OCI-LY7 (cell line): ENCODE measurements at regions not wholly inside any gene's neighbourhood (a gene's known extent, or its start where the extent isn't known, plus 50 kb on each side); places are given as distances from the start of the nearest gene placed in this dataset.

Experiments
- BruUV-seq: library from RNA; stranded (reverse); fragments of 400-500 nt; replicated peaks from 2 replicates; lab custom pipeline; 2021; lab: Mats Ljungman, UMichigan
- CTCF ChIA-PET: fragments of 300-600 bp; sonication (Branson Sonifier 250); formaldehyde crosslinking; loops from one replicate; lab custom pipeline; 2022; ENCODE audit warnings: antibody characterized with exemption; ENCODE audit not compliant: unreplicated experiment; lab: Charles Lee
- POLR2A ChIA-PET: fragments of 300-600 bp; sonication (Branson Sonifier 250); formaldehyde crosslinking; loops from one replicate; lab custom pipeline; 2022; ENCODE audit warnings: antibody characterized with exemption; lab: Charles Lee
- DNase-seq: peaks from one replicate; pipeline ENCODE4 v3.0.0-alpha.2; 2015; ENCODE audit warnings: low spot score
- H2AFZ ChIP-seq: fragments of 200-600 bp; sonication (generic), shearing (Covaris generic); 2 replicates; pipeline ENCODE4 v1.6.1; 2014; ENCODE audit warnings: mild to moderate bottlenecking, antibody characterized with exemption, low read length, moderate library complexity
- H3K27ac ChIP-seq: fragments of 200-600 bp; sonication (generic); 2 replicates; pipeline ENCODE4 v1.5.1; 2014; ENCODE audit warnings: mixed run types, low read depth, mild to moderate bottlenecking, moderate library complexity, low read length, inconsistent platforms; ENCODE audit not compliant: poor library complexity, severe bottlenecking
- H3K36me3 ChIP-seq: fragments of 200-600 bp; sonication (generic); 2 replicates; pipeline ENCODE4 v1.6.1; 2014; ENCODE audit warnings: mild to moderate bottlenecking, antibody characterized with exemption, low read length, moderate library complexity, mixed read lengths; ENCODE audit not compliant: insufficient read depth
- H3K4me1 ChIP-seq: fragments of 200-600 bp; sonication (generic); 2 replicates; pipeline ENCODE4 v1.5.1; 2014; ENCODE audit warnings: mild to moderate bottlenecking, low read length; ENCODE audit not compliant: insufficient read depth, poor library complexity, severe bottlenecking
- H3K4me2 ChIP-seq: fragments of 200-600 bp; sonication (generic); 2 replicates; pipeline ENCODE4 v1.6.1; 2014; ENCODE audit warnings: mild to moderate bottlenecking, low read length
- H3K4me3 ChIP-seq: fragments of 200-600 bp; sonication (generic); 2 replicates; pipeline ENCODE4 v1.5.1; 2014; ENCODE audit warnings: mild to moderate bottlenecking, low read depth, low read length; ENCODE audit not compliant: poor library complexity, severe bottlenecking
- H3K79me2 ChIP-seq: fragments of 200-600 bp; sonication (generic); 2 replicates; pipeline ENCODE4 v1.6.1; 2016; ENCODE audit warnings: low read depth, mild to moderate bottlenecking, low read length, moderate library complexity, mixed read lengths; ENCODE audit not compliant: insufficient read depth
- H3K9me2 ChIP-seq: fragments of 200-600 bp; sonication (generic); 2 replicates; pipeline ENCODE4 v1.6.1; 2016; ENCODE audit warnings: mild to moderate bottlenecking, low read length, mixed read lengths; ENCODE audit not compliant: insufficient read depth
- H3K9me3 ChIP-seq: fragments of 200-600 bp; sonication (generic); 2 replicates; pipeline ENCODE4 v1.6.1; 2014; ENCODE audit warnings: mild to moderate bottlenecking, mixed run types, low read length, mixed read lengths
- H4K20me1 ChIP-seq: fragments of 200-600 bp; sonication (generic); 2 replicates; pipeline ENCODE4 v1.6.1; 2014; ENCODE audit warnings: mild to moderate bottlenecking, antibody characterized with exemption, low read length, moderate library complexity, mixed read lengths; ENCODE audit not compliant: insufficient read depth
- EZH2phosphoT487 ChIP-seq: fragments of 200-600 bp; sonication (generic); IDR thresholded peaks from 2 replicates; pipeline ENCODE4 v1.6.1; 2018; ENCODE audit warnings: low read depth, borderline replicate concordance, mild to moderate bottlenecking, mixed run types, antibody characterized with exemption, low read length, moderate library complexity, mixed read lengths
- intact Hi-C: fragments of 100-400 bp; cut with micrococcal nuclease; formaldehyde crosslinking; loops from one replicate; pipeline ENCODE4 v1.10.0; 2022; ENCODE audit not compliant: unreplicated experiment
- TF ChIP-seq, protein P1 (sequence below): fragments of 200-600 bp; sonication (generic); conservative IDR thresholded peaks from 2 replicates; pipeline ENCODE4 v1.5.1; 2014; ENCODE audit warnings: mild to moderate bottlenecking, antibody characterized with exemption, low read length, moderate library complexity, mixed read lengths

DNA sequence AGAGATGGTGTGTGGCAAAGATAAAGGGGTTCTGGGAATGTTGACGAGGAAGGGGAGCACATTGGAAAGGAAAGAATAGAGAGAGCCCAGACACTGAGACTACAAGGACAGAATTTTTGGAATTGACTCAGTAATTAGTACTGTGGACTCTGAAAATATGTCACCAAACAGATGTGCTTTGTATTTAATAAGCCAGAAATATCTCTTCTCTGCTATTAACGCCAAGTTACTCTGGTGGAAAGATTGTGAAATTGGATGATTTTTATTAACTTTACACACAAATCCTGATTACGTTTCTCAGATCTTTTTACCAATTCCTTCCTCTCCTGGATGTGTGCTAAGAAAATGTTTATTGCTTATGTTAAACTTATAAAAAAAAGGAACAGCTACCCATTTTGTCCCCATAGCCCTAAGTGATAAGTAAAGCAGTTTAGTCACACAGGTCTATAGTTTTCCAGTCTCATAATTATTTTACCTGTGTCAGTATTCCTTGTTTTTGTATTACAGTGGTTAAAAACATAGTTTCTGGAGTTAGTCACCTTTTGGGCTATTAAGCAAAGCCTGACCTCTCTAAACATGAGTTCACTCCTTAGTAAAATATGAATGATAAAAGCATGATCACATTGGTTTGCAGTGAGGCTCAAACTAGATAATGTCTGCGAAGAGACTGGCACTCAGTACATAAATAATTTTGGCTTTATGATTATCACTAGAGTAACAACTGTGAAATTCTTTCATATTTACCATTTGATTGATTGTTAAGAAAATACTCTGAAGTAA, 1068.3 kb downstream of the STIM2 start:
- no peak for DNase-seq
- TF ChIP-seq, protein P1, sequence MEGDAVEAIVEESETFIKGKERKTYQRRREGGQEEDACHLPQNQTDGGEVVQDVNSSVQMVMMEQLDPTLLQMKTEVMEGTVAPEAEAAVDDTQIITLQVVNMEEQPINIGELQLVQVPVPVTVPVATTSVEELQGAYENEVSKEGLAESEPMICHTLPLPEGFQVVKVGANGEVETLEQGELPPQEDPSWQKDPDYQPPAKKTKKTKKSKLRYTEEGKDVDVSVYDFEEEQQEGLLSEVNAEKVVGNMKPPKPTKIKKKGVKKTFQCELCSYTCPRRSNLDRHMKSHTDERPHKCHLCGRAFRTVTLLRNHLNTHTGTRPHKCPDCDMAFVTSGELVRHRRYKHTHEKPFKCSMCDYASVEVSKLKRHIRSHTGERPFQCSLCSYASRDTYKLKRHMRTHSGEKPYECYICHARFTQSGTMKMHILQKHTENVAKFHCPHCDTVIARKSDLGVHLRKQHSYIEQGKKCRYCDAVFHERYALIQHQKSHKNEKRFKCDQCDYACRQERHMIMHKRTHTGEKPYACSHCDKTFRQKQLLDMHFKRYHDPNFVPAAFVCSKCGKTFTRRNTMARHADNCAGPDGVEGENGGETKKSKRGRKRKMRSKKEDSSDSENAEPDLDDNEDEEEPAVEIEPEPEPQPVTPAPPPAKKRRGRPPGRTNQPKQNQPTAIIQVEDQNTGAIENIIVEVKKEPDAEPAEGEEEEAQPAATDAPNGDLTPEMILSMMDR = no peak
- TF ChIP-seq EZH2phosphoT487 = no peak
- POLR2A ChIA-PET = no interaction called here

DNA sequence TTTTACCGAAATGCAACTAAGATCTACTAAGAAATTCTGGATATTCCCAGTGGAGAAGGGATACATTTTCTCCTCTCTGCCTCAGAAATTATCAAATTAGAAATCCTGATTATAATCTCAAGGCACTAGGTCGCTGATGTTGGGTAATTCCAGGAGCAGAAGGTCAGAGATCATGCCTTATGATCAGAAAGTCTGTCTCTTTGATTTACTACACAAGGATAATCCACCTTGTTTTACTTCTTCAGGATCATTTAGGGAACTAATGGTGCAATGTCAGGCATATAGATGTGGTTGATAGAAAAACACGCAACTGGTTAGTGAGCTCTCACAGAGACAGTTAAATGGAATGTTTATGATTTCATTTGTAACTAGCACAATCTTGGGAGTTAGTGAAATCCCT, 1069.7 kb downstream of the STIM2 start:
- Histone ChIP-seq H2AFZ (no peak overlapping the region), H4K20me1 (no peaks in the 10 kb centered on the region), H3K79me2 (no peaks in the 10 kb centered on the region), H3K27ac (no peak overlapping the region), H3K9me3 (no peaks in the 10 kb centered on the region), H3K9me2 (no peaks in the 10 kb centered on the region), H3K4me1 (no peaks in the 10 kb centered on the region), H3K36me3 (no peaks in the 10 kb centered on the region), H3K4me3 (no peak overlapping the region), H3K4me2 (no peak overlapping the region)
- TF ChIP-seq, protein P1 = no peak
- TF ChIP-seq EZH2phosphoT487 = no peak
- intact Hi-C loops = no loop called here
- POLR2A ChIA-PET = no interaction called here
- CTCF ChIA-PET = no interaction called here
- BruUV-seq = no TSS peak
- no peak for DNase-seq

More for the DNA sequence above, 1068.3 kb downstream of the STIM2 start:
- H3K4me2 ChIP-seq = no peak overlapping the region
- no peaks in the 10 kb centered on the region for H3K4me1 ChIP-seq
- intact Hi-C loops = no loop called here
- no peaks in the 10 kb centered on the region for H4K20me1 ChIP-seq
- CTCF ChIA-PET = no interaction called here
- no peaks in the 10 kb centered on the region for H3K79me2 ChIP-seq
- H3K9me3 ChIP-seq = no peaks in the 10 kb centered on the region
- H3K4me3 ChIP-seq = no peak overlapping the region
- no peak overlapping the region for H3K27ac ChIP-seq
- no peaks in the 10 kb centered on the region for H3K36me3 ChIP-seq
- no peak overlapping the region for H2AFZ ChIP-seq
- H3K9me2 ChIP-seq = no peaks in the 10 kb centered on the region
- no TSS peak for BruUV-seq

DNA sequence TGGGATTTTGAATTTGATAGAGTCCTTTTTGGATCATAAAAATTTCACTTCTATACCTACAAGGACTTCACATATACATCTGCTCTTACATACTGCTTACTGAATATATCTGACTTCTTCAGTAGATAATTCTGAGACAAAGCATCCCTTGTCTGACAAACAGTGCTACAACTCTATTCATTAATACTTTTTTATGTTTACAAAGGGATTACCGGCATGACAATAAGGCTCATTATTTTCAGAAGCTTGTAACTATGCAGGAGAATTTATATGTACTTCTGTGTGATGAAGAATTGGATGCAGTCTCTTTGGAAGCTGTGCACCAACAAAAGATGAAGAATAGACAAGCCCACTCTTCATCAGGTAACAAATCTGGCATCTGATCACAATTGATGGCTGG, 1070.3 kb downstream of the STIM2 start:
- CTCF ChIA-PET = no interaction called here
- no peaks in the 10 kb centered on the region for H3K9me2 ChIP-seq
- no peak overlapping the region for H3K27ac ChIP-seq
- H3K4me1 ChIP-seq = no peaks in the 10 kb centered on the region
- TF ChIP-seq, protein P1 = no peak
- TF ChIP-seq EZH2phosphoT487 = no peak
- H3K36me3 ChIP-seq = no peaks in the 10 kb centered on the region
- H3K4me2 ChIP-seq = no peak overlapping the region
- no peak overlapping the region for H3K4me3 ChIP-seq
- H3K79me2 ChIP-seq = no peaks in the 10 kb centered on the region
- no peak overlapping the region for H2AFZ ChIP-seq
- no peaks in the 10 kb centered on the region for H3K9me3 ChIP-seq
- intact Hi-C loops = no loop called here
- H4K20me1 ChIP-seq = no peaks in the 10 kb centered on the region
- POLR2A ChIA-PET = no interaction called here
- DNase-seq = no peak
- no TSS peak for BruUV-seq
